NK-92 treated with Interleukin-12 subunit alpha and Interleukin-12 subunit beta, amount 100 ng/mL, for 24 hours (cell line): ENCODE measurements at regions not wholly inside any gene's neighbourhood (a gene's known extent, or its start where the extent isn't known, plus 50 kb on each side); places are given as distances from the start of the nearest gene placed in this dataset.

Experiments
- DNase-seq: peaks from one replicate; lab custom pipeline; 2025; lab: John Stamatoyannopoulos, UW

GRCh38 chr9:14962193-14962882 is 52.1 kb upstream of the FREM1 start:
- DNase-seq: no peak

- DNase-seq: no peak
Measured at GRCh38 chr9:14961372-14962068, 51.3 kb upstream of the FREM1 start.

GRCh38 chr9:14960881-14961280 is 50.7 kb upstream of the FREM1 start:
- DNase-seq: no peak
